ENCODE measurements at regions not wholly inside any gene's neighbourhood (a gene's known extent, or its start where the extent isn't known, plus 50 kb on each side); places are given as distances from the start of the nearest gene placed in this dataset.
"Not testable (repeated sequence)": the region's sequence is repeated elsewhere in the genome, so short reads cannot be mapped to it uniquely, and the experiment has no call there.

DNA sequence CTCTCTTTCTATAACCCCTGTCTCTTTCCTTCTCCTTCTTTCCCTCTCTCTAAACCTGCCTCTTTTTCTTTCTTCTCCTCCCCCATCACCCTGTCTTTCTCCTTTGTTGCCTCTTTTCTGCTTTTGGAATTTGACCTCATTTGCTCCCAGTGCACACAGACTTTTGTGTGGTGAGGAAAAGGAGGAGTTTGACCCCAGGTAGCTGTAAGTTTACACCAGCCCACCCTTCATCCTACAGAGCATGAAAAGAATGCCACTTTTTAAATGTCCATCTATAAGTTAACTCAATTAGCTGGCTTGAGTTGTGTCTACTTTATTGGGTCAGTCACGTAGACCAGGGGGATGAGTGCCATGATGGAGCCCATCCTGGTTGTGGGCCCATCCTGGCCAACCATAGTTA is 146.8 kb upstream of the SLC38A2 start:
- DNase-seq, result no peak
- Mint-ChIP-seq H3K4me1 (ENCODE audit: low read depth) (peaks cover 61% of the 10 kb centered on the region), H3K9me3 (no peaks in the 10 kb centered on the region), H3K36me3 (ENCODE audit: low read depth) (no peaks in the 10 kb centered on the region), H3K4me3 (no peak overlapping the region), H3K27ac (no peak overlapping the region), H3K27me3 (ENCODE audit: low read depth) (no peaks in the 10 kb centered on the region)
- CTCF ChIA-PET, result interaction anchor here (0.6 kb wide), 2 partner anchors 88 to 394 kb away, joined by 4 to 5 read pairs; no protein-coding TSS in a partner anchor
- intact Hi-C loops (cut with micrococcal nuclease), result no loop called here

- Mint-ChIP-seq H3K36me3 (ENCODE audit: low read depth) (no peaks in the 10 kb centered on the region), H3K4me1 (ENCODE audit: low read depth) (peaks cover 61% of the 10 kb centered on the region), H3K27ac (no peak overlapping the region), H3K27me3 (ENCODE audit: low read depth) (no peaks in the 10 kb centered on the region), H3K9me3 (no peaks in the 10 kb centered on the region), H3K4me3 (no peak overlapping the region)
- intact Hi-C loops (cut with micrococcal nuclease), result no loop called here
- DNase-seq, result no peak
- CTCF ChIA-PET, result no interaction called here
These were observed 146.2 kb upstream of the SLC38A2 start for GRCh38 chr12:46518729-46519128.

GRCh38 chr12:46518169-46518568 is 145.6 kb upstream of the SLC38A2 start:
- Mint-ChIP-seq H3K9me3 (no peaks in the 10 kb centered on the region), H3K36me3 (ENCODE audit: low read depth) (no peaks in the 10 kb centered on the region), H3K4me3 (no peak overlapping the region), H3K4me1 (ENCODE audit: low read depth) (peaks cover 61% of the 10 kb centered on the region), H3K27ac (no peak overlapping the region), H3K27me3 (ENCODE audit: low read depth) (no peaks in the 10 kb centered on the region)
- intact Hi-C loops (cut with micrococcal nuclease), result no loop called here
- no peak for DNase-seq
- CTCF ChIA-PET, result no interaction called here

- peaks cover 64% of the 10 kb centered on the region for H3K4me1 Mint-ChIP-seq (ENCODE audit: low read depth)
- H3K36me3 Mint-ChIP-seq (ENCODE audit: low read depth), result no peaks in the 10 kb centered on the region
- no peak for DNase-seq
- peak overlapping the region; percentile 90 for H3K27ac Mint-ChIP-seq
- intact Hi-C loops (cut with micrococcal nuclease), result loop anchor here (1.0 kb wide), 2 partner anchors 32 to 57 kb away; no protein-coding TSS in a partner anchor
- H3K27me3 Mint-ChIP-seq (ENCODE audit: low read depth), result no peaks in the 10 kb centered on the region
- H3K9me3 Mint-ChIP-seq, result no peaks in the 10 kb centered on the region
- CTCF ChIA-PET, result interaction anchor here (0.7 to 1.0 kb wide), 2 partner anchors 77 to 141 kb away, joined by 3 read pairs; no protein-coding TSS in a partner anchor
- no peak overlapping the region for H3K4me3 Mint-ChIP-seq
These were observed 145.0 kb upstream of the SLC38A2 start for GRCh38 chr12:46517579-46517962.

- DNase-seq, result peak; percentile 50
- no peaks in the 10 kb centered on the region for H3K27me3 Mint-ChIP-seq (ENCODE audit: low read depth)
- intact Hi-C loops (cut with micrococcal nuclease), result loop anchor here (1.0 kb wide), 2 partner anchors 32 to 57 kb away; no protein-coding TSS in a partner anchor
These were observed 144.5 kb upstream of the SLC38A2 start for GRCh38 chr12:46516933-46517578.

DNA sequence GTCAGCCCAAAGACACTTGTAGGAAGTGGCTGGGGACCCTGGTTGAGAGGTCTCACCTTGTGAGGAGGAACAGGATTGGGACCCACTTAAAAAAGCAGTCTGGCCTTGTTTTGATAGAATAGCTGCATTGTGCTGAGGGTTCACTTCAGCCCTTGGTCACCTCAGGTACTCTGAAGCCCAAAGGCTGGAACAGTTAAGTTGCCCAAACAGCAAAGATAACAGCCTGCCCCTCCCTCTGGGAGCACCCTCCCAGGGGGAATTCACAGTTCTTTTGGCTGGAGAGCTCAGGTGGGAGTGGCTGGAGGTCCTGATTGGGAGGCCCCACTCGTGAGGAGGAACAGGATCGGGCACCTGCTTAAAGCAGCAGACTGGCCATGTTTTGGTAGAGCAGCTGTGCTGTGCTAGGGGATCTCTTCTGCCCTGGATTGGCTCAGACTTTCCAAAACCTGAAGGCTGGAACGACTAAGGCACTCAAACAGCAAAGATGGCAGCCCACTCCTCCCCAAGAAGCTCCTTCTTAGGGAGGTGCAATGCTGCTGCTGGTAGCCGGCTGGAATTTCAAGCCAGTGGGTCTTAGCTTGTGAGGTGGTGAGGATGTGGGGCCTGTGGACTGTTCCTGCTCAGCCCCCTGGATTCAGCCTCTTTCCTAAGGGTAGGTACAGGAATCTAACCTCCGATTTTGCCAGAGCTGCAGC is 143.8 kb upstream of the SLC38A2 start:
- H3K4me1 Mint-ChIP-seq (ENCODE audit: low read depth), result peaks cover 57% of the 10 kb centered on the region
- intact Hi-C loops (cut with micrococcal nuclease), result no loop called here
- H3K9me3 Mint-ChIP-seq, result no peaks in the 10 kb centered on the region
- CTCF ChIA-PET, result interaction anchor here (0.7 to 1.1 kb wide), 5 partner anchors 12 to 142 kb away, joined by 3 to 4 read pairs (median 3); no protein-coding TSS in a partner anchor
- H3K27ac Mint-ChIP-seq, result peak overlapping the region; percentile 90
- H3K36me3 Mint-ChIP-seq (ENCODE audit: low read depth), result no peaks in the 10 kb centered on the region
- no peak for DNase-seq
- no peaks in the 10 kb centered on the region for H3K27me3 Mint-ChIP-seq (ENCODE audit: low read depth)
- H3K4me3 Mint-ChIP-seq, result no peak overlapping the region

More at GRCh38 chr12:46516933-46517578, 144.5 kb upstream of the SLC38A2 start:
- no peaks in the 10 kb centered on the region for H3K9me3 Mint-ChIP-seq
- H3K4me1 Mint-ChIP-seq (ENCODE audit: low read depth), result peaks cover 60% of the 10 kb centered on the region
- peak overlapping the region; percentile 90 for H3K27ac Mint-ChIP-seq
- no peaks in the 10 kb centered on the region for H3K36me3 Mint-ChIP-seq (ENCODE audit: low read depth)
- peak overlapping the region; percentile 17 for H3K4me3 Mint-ChIP-seq
- CTCF ChIA-PET, result interaction anchor here (0.7 to 1.1 kb wide), 5 partner anchors 11 to 141 kb away, joined by 3 to 4 read pairs (median 3); no protein-coding TSS in a partner anchor

- intact Hi-C loops (cut with micrococcal nuclease), result no loop called here
- peaks cover 3% of the 10 kb centered on the region for H3K9me3 Mint-ChIP-seq
- peaks cover 56% of the 10 kb centered on the region for H3K4me1 Mint-ChIP-seq (ENCODE audit: low read depth)
- no peak overlapping the region for H3K4me3 Mint-ChIP-seq
- CTCF ChIA-PET, result interaction anchor here (0.9 to 1.1 kb wide), 2 partner anchors 12 to 59 kb away, joined by 3 to 4 read pairs; no protein-coding TSS in a partner anchor
- no peaks in the 10 kb centered on the region for H3K36me3 Mint-ChIP-seq (ENCODE audit: low read depth)
- no peaks in the 10 kb centered on the region for H3K27me3 Mint-ChIP-seq (ENCODE audit: low read depth)
- DNase-seq, result no peak
- no peak overlapping the region for H3K27ac Mint-ChIP-seq
These were observed 143.3 kb upstream of the SLC38A2 start for GRCh38 chr12:46515829-46516228.

DNA sequence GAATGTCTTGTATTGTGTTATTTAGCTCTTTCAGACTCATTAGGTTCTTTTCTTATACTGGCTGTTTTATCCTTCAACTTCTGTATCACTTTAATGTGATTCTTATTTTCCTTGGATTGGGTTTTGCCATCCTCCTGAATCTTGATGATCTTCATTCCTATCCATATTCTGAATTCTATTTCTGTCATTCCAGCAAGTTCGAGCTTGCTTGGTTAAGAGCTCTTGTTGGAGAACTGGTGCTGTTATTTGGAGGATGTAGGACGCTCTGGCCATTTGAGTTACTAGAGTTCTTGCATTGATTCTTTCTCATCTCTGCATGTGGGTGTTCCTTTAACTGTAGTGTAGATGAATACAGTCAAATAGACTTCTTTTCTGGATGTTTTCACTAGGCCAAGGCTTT is 142.3 kb upstream of the SLC38A2 start:
- Mint-ChIP-seq H3K27ac (no peak overlapping the region), H3K36me3 (ENCODE audit: low read depth) (no peaks in the 10 kb centered on the region), H3K4me1 (ENCODE audit: low read depth) (peaks cover 56% of the 10 kb centered on the region), H3K27me3 (ENCODE audit: low read depth) (no peaks in the 10 kb centered on the region), H3K9me3 (peaks cover 3% of the 10 kb centered on the region), H3K4me3 (no peak overlapping the region)
- CTCF ChIA-PET, result interaction anchor here (0.9 to 1.0 kb wide), 3 partner anchors 9 to 99 kb away, joined by 3 to 4 read pairs (median 4); no protein-coding TSS in a partner anchor
- no peak for DNase-seq
- intact Hi-C loops (cut with micrococcal nuclease), result no loop called here

- DNase-seq; H3K36me3 Mint-ChIP-seq (ENCODE audit: low read depth); intact Hi-C loops (cut with micrococcal nuclease); H3K27me3 Mint-ChIP-seq (ENCODE audit: low read depth); H3K27ac Mint-ChIP-seq; H3K4me3 Mint-ChIP-seq: not testable (repeated sequence)
- peaks cover 19% of the 10 kb centered on the region for H3K9me3 Mint-ChIP-seq
- CTCF ChIA-PET, result interaction anchor here (0.7 kb wide), 1 partner anchor 385 kb away, joined by 3 read pairs; no protein-coding TSS in a partner anchor
- H3K4me1 Mint-ChIP-seq (ENCODE audit: low read depth), result peaks cover 34% of the 10 kb centered on the region
These were observed 137.7 kb upstream of the SLC38A2 start for GRCh38 chr12:46510257-46510656.

DNA sequence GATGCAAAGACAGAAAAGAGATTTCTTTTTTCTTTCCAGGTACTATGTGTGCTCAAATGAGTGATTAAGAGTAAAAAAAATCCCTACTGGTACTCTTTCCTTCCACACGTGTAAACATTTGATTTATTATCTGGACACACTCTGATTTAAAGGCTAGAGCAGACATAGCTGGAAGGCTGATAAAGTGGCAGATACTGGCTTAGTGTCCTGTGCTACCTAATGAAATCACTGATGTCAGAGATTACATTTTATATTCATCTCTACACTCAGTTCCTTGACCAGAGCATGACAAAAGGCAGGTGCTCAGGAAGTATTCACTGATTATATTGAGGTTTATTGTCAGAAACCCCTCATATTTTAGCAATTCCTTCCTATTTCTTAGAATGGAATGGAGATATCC is 136.6 kb upstream of the SLC38A2 start:
- DNase-seq, result no peak
- Mint-ChIP-seq H3K4me1 (ENCODE audit: low read depth) (peaks cover 23% of the 10 kb centered on the region), H3K27me3 (ENCODE audit: low read depth) (no peaks in the 10 kb centered on the region), H3K9me3 (peaks cover 24% of the 10 kb centered on the region), H3K36me3 (ENCODE audit: low read depth) (peaks cover 3% of the 10 kb centered on the region), H3K4me3 (no peak overlapping the region), H3K27ac (no peak overlapping the region)
- intact Hi-C loops (cut with micrococcal nuclease), result no loop called here
- CTCF ChIA-PET, result interaction anchor here (1.3 kb wide), 1 partner anchor 12 kb away, joined by 3 read pairs; no protein-coding TSS in a partner anchor

DNA sequence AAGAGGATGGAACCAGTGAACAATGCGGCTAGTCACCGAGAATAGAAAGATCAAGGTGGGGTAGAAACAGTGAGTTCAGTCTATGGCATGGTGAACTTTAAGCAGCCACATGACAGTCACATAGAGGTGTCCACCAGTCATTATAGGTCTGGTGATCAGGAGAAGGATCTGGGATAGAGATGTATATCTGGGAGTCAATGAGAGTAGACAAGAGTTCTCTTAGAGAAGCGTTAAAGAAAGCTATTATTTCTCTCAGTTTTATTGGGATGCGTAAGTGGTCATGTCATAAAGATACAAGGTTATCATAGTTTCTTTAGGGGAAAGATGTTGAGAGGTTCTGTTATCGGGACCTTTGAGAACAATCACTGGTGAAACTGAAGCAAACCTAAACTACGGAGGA is 136.1 kb upstream of the SLC38A2 start:
- CTCF ChIA-PET, result interaction anchor here (0.5 to 1.3 kb wide), 2 partner anchors 12 to 17 kb away, joined by 3 read pairs; no protein-coding TSS in a partner anchor
- Mint-ChIP-seq H3K36me3 (ENCODE audit: low read depth) (peaks cover 3% of the 10 kb centered on the region), H3K27ac (no peak overlapping the region), H3K4me3 (no peak overlapping the region), H3K27me3 (ENCODE audit: low read depth) (no peaks in the 10 kb centered on the region), H3K9me3 (peaks cover 24% of the 10 kb centered on the region), H3K4me1 (ENCODE audit: low read depth) (peaks cover 18% of the 10 kb centered on the region)
- DNase-seq, result no peak
- intact Hi-C loops (cut with micrococcal nuclease), result no loop called here

- CTCF ChIA-PET, result interaction anchor here (1.3 kb wide), 1 partner anchor 16 kb away, joined by 4 read pairs; no protein-coding TSS in a partner anchor
- Mint-ChIP-seq H3K4me3 (no peak overlapping the region), H3K36me3 (ENCODE audit: low read depth) (peaks cover 3% of the 10 kb centered on the region), H3K4me1 (ENCODE audit: low read depth) (peaks cover 9% of the 10 kb centered on the region), H3K27me3 (ENCODE audit: low read depth) (no peaks in the 10 kb centered on the region), H3K9me3 (peaks cover 24% of the 10 kb centered on the region), H3K27ac (no peak overlapping the region)
- intact Hi-C loops (cut with micrococcal nuclease), result no loop called here
- no peak for DNase-seq
These were observed 135.2 kb upstream of the SLC38A2 start for GRCh38 chr12:46507766-46508165.

Measured in activated naive CD4-positive, alpha-beta T cell treated with anti-CD3 and anti-CD28 coated beads for 36 hours (primary cell).